ENCODE measurements at regions not wholly inside any gene's neighbourhood (a gene's known extent, or its start where the extent isn't known, plus 50 kb on each side); places are given as distances from the start of the nearest gene placed in this dataset.

GRCh38 chr19:8899356-8899755 lies 67.2 kb downstream of the MBD3L1 start:
- H3K27me3 ChIP-seq (ENCODE audit: control insufficient read depth, insufficient read depth, low read length) = no peaks in the 10 kb centered on the region
- H3K4me1 ChIP-seq (ENCODE audit: control insufficient read depth, insufficient read depth, low read length) = no peaks in the 10 kb centered on the region
- H3K4me3 ChIP-seq (ENCODE audit: low read depth in 2 of 2, low read length in 2 of 2) = no peak overlapping the region
- TF ChIP-seq POLR2AphosphoS5 (IDR thresholded peaks at IDR 0.05; ENCODE audit: low read depth, low read length) = no peak
- no peak for TF ChIP-seq SIN3A (IDR thresholded peaks at IDR 0.05; ENCODE audit: borderline replicate concordance, insufficient read depth, low read depth, low read length)
- no peak for TF ChIP-seq TCF7L2 (IDR thresholded peaks at IDR 0.05; ENCODE audit: low read depth, low read length)
- ChIA-PET CTCF (no interaction called here), POLR2A (interaction anchor here (0.6 kb wide), 1 partner anchor 156 kb away, joined by 9 read pairs; no protein-coding TSS in a partner anchor)
- DNase-seq (ENCODE audit: low read depth, low spot score) (no peak), ATAC-seq (no peak)
- intact Hi-C loops (cut with micrococcal nuclease; ENCODE audit: unreplicated experiment) (no loop called here), in situ Hi-C loops (cut with HindIII; ENCODE audit: low pct_unique_long_range_greater_than_20kb, low sequenced_read_pairs) (no loop called here)
- H3K36me3 ChIP-seq (ENCODE audit: control insufficient read depth, insufficient read depth, low read length) = no peaks in the 10 kb centered on the region
- BruUV-seq (replicated peaks) = no TSS peak
- H3K27ac ChIP-seq (ENCODE audit: low read length) = no peak overlapping the region
- H3K9me3 ChIP-seq (ENCODE audit: control insufficient read depth, insufficient read depth, low read depth, low read length) = no peaks in the 10 kb centered on the region

DNA sequence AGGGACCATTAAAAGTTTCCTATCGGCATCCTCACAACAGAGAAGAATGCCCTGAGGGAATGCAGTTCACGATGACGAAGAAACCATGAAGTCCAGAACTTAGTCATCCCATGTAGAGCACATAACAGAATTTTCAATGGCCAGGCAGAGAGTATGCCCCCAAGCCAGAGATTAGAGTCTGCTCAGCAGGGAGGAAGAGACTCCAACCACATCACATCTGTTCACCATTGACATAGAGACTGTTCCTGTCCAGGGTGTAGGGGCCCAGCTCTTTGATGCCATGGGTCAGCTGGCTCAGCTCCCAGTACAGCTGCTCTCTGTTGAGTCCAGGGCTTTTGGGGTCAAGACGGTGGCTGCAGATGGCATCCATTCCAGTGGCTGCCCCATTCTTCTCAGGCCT lies 68.2 kb downstream of the MBD3L1 start:
- CTCF ChIA-PET = no interaction called here
- Histone ChIP-seq H3K9me3 (ENCODE audit: control insufficient read depth, insufficient read depth, low read depth, low read length) (no peaks in the 10 kb centered on the region), H3K4me3 (ENCODE audit: low read depth in 2 of 2, low read length in 2 of 2) (no peak overlapping the region), H3K4me1 (ENCODE audit: control insufficient read depth, insufficient read depth, low read length) (no peaks in the 10 kb centered on the region), H3K36me3 (ENCODE audit: control insufficient read depth, insufficient read depth, low read length) (no peaks in the 10 kb centered on the region), H3K27me3 (ENCODE audit: control insufficient read depth, insufficient read depth, low read length) (no peaks in the 10 kb centered on the region), H3K27ac (ENCODE audit: low read length) (no peak overlapping the region)
- in situ Hi-C loops (cut with HindIII; ENCODE audit: low pct_unique_long_range_greater_than_20kb, low sequenced_read_pairs) = no loop called here
- POLR2A ChIA-PET = no interaction called here
- TF ChIP-seq TCF7L2 (IDR thresholded peaks at IDR 0.05; ENCODE audit: low read depth, low read length) (no peak), SIN3A (IDR thresholded peaks at IDR 0.05; ENCODE audit: borderline replicate concordance, insufficient read depth, low read depth, low read length) (no peak), REST (IDR thresholded peaks at IDR 0.05; ENCODE audit: insufficient read depth in 1 of 2, low read depth in 2 of 2, low read length in 1 of 2) (no peak), POLR2AphosphoS5 (IDR thresholded peaks at IDR 0.05; ENCODE audit: low read depth, low read length) (no peak)
- TF ChIP-seq, protein P1, sequence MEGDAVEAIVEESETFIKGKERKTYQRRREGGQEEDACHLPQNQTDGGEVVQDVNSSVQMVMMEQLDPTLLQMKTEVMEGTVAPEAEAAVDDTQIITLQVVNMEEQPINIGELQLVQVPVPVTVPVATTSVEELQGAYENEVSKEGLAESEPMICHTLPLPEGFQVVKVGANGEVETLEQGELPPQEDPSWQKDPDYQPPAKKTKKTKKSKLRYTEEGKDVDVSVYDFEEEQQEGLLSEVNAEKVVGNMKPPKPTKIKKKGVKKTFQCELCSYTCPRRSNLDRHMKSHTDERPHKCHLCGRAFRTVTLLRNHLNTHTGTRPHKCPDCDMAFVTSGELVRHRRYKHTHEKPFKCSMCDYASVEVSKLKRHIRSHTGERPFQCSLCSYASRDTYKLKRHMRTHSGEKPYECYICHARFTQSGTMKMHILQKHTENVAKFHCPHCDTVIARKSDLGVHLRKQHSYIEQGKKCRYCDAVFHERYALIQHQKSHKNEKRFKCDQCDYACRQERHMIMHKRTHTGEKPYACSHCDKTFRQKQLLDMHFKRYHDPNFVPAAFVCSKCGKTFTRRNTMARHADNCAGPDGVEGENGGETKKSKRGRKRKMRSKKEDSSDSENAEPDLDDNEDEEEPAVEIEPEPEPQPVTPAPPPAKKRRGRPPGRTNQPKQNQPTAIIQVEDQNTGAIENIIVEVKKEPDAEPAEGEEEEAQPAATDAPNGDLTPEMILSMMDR (IDR thresholded peaks at IDR 0.05) = no peak
- BruUV-seq (replicated peaks) = no TSS peak
- intact Hi-C loops (cut with micrococcal nuclease; ENCODE audit: unreplicated experiment) = no loop called here
- DNase-seq (ENCODE audit: low read depth, low spot score) (no peak), ATAC-seq (no peak)

- ChIA-PET CTCF (no interaction called here), POLR2A (no interaction called here)
- Histone ChIP-seq H3K36me3 (ENCODE audit: control insufficient read depth, insufficient read depth, low read length) (no peaks in the 10 kb centered on the region), H3K4me3 (ENCODE audit: low read depth in 2 of 2, low read length in 2 of 2) (no peak overlapping the region), H3K27ac (ENCODE audit: low read length) (no peak overlapping the region), H3K9me3 (ENCODE audit: control insufficient read depth, insufficient read depth, low read depth, low read length) (no peaks in the 10 kb centered on the region), H3K4me1 (ENCODE audit: control insufficient read depth, insufficient read depth, low read length) (no peaks in the 10 kb centered on the region), H3K27me3 (ENCODE audit: control insufficient read depth, insufficient read depth, low read length) (no peaks in the 10 kb centered on the region)
- TF ChIP-seq SIN3A (IDR thresholded peaks at IDR 0.05; ENCODE audit: borderline replicate concordance, insufficient read depth, low read depth, low read length) (no peak), REST (IDR thresholded peaks at IDR 0.05; ENCODE audit: insufficient read depth in 1 of 2, low read depth in 2 of 2, low read length in 1 of 2) (no peak), POLR2AphosphoS5 (IDR thresholded peaks at IDR 0.05; ENCODE audit: low read depth, low read length) (no peak), TCF7L2 (IDR thresholded peaks at IDR 0.05; ENCODE audit: low read depth, low read length) (no peak)
- TF ChIP-seq, protein P1 (IDR thresholded peaks at IDR 0.05) = no peak
- ATAC-seq (no peak), DNase-seq (ENCODE audit: low read depth, low spot score) (no peak)
- intact Hi-C loops (cut with micrococcal nuclease; ENCODE audit: unreplicated experiment) = no loop called here
- no TSS peak for BruUV-seq (replicated peaks)
- in situ Hi-C loops (cut with HindIII; ENCODE audit: low pct_unique_long_range_greater_than_20kb, low sequenced_read_pairs) = no loop called here
Measured at GRCh38 chr19:8902520-8902919, 70.3 kb downstream of the MBD3L1 start.

Measured in Panc1 (cell line).